Gastroesophageal sphincter (tissue), 3 donors: ENCODE measurements at regions not wholly inside any gene's neighbourhood (a gene's known extent, or its start where the extent isn't known, plus 50 kb on each side); places are given as distances from the start of the nearest gene placed in this dataset.

ENCODE experiments used
- EP300 ChIP-seq: sonication (generic); formaldehyde crosslinking; IDR thresholded peaks from one replicate; pipeline ENCODE4 v1.6.1; 2017; ENCODE audit warnings: antibody characterized with exemption, mild to moderate bottlenecking
- POLR2A ChIP-seq, 2 donors: fragments of 450-650 bp; IDR thresholded peaks; one replicate each; pipeline ENCODE4 v1.6.1; 2017; ENCODE audit warnings: antibody characterized with exemption in 2 of 2, mild to moderate bottlenecking in 2 of 2, moderate library complexity in 1 of 2
- POLR2AphosphoS5 ChIP-seq: sonication (generic); formaldehyde crosslinking; IDR thresholded peaks from one replicate; pipeline ENCODE4 v1.6.1; 2017; ENCODE audit warnings: antibody characterized with exemption
- TF ChIP-seq, protein P1 (sequence below), 4 experiments: fragments of 200-600 bp in 2 of 4; fragments of 450-650 bp in 2 of 4; sonication (generic) in 1 of 4; IDR thresholded peaks; one replicate each; pipeline ENCODE4 v1.5.1; 2017 to 2019; ENCODE audit warnings: antibody characterized with exemption in 4 of 4, mild to moderate bottlenecking in 2 of 4, moderate library complexity in 2 of 4

DNA sequence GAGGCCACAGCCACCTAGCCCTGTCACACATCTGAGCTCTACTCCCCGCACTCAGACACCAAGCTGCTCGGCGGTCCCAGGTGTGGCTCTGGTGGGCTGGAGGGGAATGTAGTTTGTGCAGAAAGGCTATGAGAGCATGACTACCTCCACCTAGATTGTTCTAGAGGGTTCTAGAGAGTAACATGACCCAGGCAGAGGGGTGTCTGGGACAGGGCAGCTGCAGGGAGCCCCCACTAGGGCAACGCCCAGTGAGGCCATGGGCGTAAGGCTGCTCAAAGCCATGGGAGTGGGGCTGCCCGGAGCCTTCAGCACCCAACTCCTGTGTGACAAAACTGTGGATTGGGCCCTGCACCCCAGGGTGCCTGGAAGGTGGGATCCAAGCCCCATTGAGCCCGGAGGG lies 511.4 kb upstream of the MYT1L start:
- TF ChIP-seq, protein P1, sequence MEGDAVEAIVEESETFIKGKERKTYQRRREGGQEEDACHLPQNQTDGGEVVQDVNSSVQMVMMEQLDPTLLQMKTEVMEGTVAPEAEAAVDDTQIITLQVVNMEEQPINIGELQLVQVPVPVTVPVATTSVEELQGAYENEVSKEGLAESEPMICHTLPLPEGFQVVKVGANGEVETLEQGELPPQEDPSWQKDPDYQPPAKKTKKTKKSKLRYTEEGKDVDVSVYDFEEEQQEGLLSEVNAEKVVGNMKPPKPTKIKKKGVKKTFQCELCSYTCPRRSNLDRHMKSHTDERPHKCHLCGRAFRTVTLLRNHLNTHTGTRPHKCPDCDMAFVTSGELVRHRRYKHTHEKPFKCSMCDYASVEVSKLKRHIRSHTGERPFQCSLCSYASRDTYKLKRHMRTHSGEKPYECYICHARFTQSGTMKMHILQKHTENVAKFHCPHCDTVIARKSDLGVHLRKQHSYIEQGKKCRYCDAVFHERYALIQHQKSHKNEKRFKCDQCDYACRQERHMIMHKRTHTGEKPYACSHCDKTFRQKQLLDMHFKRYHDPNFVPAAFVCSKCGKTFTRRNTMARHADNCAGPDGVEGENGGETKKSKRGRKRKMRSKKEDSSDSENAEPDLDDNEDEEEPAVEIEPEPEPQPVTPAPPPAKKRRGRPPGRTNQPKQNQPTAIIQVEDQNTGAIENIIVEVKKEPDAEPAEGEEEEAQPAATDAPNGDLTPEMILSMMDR (IDR thresholded peaks at IDR 0.05), result no peak
- TF ChIP-seq EP300, result no peak
- TF ChIP-seq POLR2A (IDR thresholded peaks at IDR 0.05), result no peak
- TF ChIP-seq POLR2AphosphoS5, result no peak
